GM21825 (cell line): ENCODE measurements at regions not wholly inside any gene's neighbourhood (a gene's known extent, or its start where the extent isn't known, plus 50 kb on each side); places are given as distances from the start of the nearest gene placed in this dataset.
"Not testable (repeated sequence)": the region's sequence is repeated elsewhere in the genome, so short reads cannot be mapped to it uniquely, and the experiment has no call there.

Experiments used
- ATAC-seq: cut with Tn5 transposase; IDR thresholded peaks from one replicate; pipeline ENCODE4 v1.9.1; 2021; ENCODE audit warnings: mild to moderate bottlenecking, moderate library complexity; ENCODE audit not compliant: unreplicated experiment

GRCh38 chr3:191641789-191642188, 180.8 kb downstream of the PYDC2 start:
- ATAC-seq = no peak

- ATAC-seq = no peak
Measured at GRCh38 chr3:191644291-191644690, 183.3 kb downstream of the PYDC2 start.

GRCh38 chr3:191646242-191646641, 185.3 kb downstream of the PYDC2 start:
- ATAC-seq = no peak

- no peak for ATAC-seq
Measured at GRCh38 chr3:191648787-191649186, 187.8 kb downstream of the PYDC2 start.

GRCh38 chr3:191649626-191650025, 188.7 kb downstream of the PYDC2 start:
- no peak for ATAC-seq

GRCh38 chr3:191658781-191659419, 197.9 kb downstream of the PYDC2 start:
- not testable (repeated sequence) for ATAC-seq

GRCh38 chr3:191662150-191662549, 201.2 kb downstream of the PYDC2 start:
- ATAC-seq = not testable (repeated sequence)

GRCh38 chr3:191680989-191681597, 220.1 kb downstream of the PYDC2 start:
- ATAC-seq = no peak

GRCh38 chr3:191682961-191683360, 222.0 kb downstream of the PYDC2 start:
- ATAC-seq = no peak

GRCh38 chr3:191686626-191687025, 225.7 kb downstream of the PYDC2 start:
- ATAC-seq = no peak

- ATAC-seq = no peak
Measured at GRCh38 chr3:191688756-191689433, 227.9 kb downstream of the PYDC2 start.

- not testable (repeated sequence) for ATAC-seq
Measured at GRCh38 chr3:191691184-191691583, 230.2 kb downstream of the PYDC2 start.

- ATAC-seq = no peak
Measured at GRCh38 chr3:191695131-191695814, 234.3 kb downstream of the PYDC2 start.

- ATAC-seq = no peak
Measured at GRCh38 chr3:191695815-191696153, 234.8 kb downstream of the PYDC2 start.

GRCh38 chr3:191696348-191696747, 235.4 kb downstream of the PYDC2 start:
- no peak for ATAC-seq

GRCh38 chr3:191699546-191699945, 238.6 kb downstream of the PYDC2 start:
- no peak for ATAC-seq

- ATAC-seq = no peak
Measured at GRCh38 chr3:191702121-191702520, 241.2 kb downstream of the PYDC2 start.

- no peak for ATAC-seq
Measured at GRCh38 chr3:191707817-191708216, 246.9 kb downstream of the PYDC2 start.

GRCh38 chr3:191715585-191715984, 254.6 kb downstream of the PYDC2 start:
- no peak for ATAC-seq

- no peak for ATAC-seq
Measured at GRCh38 chr3:191721390-191721861, 260.5 kb downstream of the PYDC2 start.

GRCh38 chr3:191721990-191722389, 261.0 kb downstream of the PYDC2 start:
- ATAC-seq = no peak

- no peak for ATAC-seq
Measured at GRCh38 chr3:191727338-191727737, 266.4 kb downstream of the PYDC2 start.
